ENCODE measurements at regions not wholly inside any gene's neighbourhood (a gene's known extent, or its start where the extent isn't known, plus 50 kb on each side); places are given as distances from the start of the nearest gene placed in this dataset.
"Not testable (repeated sequence)": the region's sequence is repeated elsewhere in the genome, so short reads cannot be mapped to it uniquely, and the experiment has no call there.

- intact Hi-C loops (cut with DNase I); DNase-seq (ENCODE audit: low spot score): not testable (repeated sequence)
Observed at GRCh38 chr5:99534241-99534640, 605.4 kb upstream of the CHD1 start.

DNA sequence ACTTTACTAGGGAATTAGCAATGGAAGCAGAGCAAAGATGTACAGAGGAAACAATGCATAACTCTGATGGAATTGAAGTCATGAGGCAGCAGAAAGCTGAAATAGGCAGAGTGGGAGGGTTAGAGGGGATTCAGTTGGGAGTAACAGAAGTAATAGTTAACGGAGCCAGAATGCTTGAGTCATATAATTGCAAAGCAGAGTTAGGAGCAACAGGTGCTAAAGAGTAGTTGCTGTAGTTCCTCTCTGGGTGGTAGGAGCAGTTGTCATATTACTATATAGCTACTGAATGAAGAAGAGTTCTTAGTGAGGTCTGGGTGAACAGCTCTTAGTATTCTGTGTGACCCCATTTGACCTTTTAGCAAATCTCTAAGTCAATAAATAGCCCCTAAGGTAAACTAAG lies 592.9 kb upstream of the CHD1 start:
- DNase-seq (ENCODE audit: low spot score); intact Hi-C loops (cut with DNase I): not testable (repeated sequence)

GRCh38 chr5:99515864-99516490 lies 587.2 kb upstream of the CHD1 start:
- DNase-seq (ENCODE audit: low spot score); intact Hi-C loops (cut with DNase I): not testable (repeated sequence)

DNA sequence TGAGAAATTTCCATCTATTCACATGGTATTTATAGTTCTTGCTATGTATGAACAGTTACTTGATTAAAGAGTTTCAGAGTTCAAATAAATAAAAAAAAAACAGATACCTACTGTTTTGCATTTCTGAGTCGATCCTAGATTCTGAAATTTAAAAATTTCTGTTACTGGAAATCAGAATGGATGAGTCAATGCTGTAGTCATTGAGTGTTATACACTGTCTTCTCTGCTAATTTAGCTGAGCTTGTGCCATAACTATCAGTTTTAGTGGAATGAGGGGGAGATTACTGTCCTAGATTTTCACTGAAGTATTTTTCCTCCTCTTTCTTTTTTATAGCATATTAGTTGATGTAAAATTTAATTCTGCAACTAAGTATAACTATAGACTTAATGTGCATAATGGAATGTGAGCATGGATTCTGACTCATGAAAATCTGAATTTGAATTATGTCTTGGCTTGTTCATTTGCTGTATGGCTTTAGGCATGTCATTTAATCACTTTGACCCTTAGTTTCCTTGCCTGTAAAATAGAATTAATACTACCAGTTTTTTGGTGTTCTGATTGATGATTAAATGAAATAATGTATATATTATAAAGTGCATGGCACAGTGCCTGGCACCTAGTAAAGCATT lies 581.5 kb upstream of the CHD1 start:
- intact Hi-C loops (cut with DNase I); DNase-seq (ENCODE audit: low spot score): not testable (repeated sequence)

GRCh38 chr5:99509064-99509463 lies 580.3 kb upstream of the CHD1 start:
- DNase-seq (ENCODE audit: low spot score) = not testable (repeated sequence)

DNA sequence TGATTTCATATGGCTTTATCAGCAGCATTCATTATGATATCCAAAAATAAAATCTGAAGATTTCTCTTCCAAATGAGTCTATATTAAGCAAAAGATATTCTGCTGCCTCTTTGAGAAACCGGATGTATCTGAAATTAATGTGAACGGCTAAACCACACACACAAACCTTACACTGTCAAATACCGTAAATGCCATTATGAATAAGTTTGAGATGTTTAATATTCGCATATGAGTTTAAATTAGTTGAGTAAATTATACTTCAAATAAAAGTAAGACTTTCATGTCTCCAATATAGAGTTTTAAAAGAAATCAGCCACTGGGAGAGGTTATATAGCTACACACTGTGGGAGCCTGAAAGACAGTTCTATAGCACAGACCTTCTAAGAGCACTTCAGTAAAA lies 566.6 kb upstream of the CHD1 start:
- DNase-seq (ENCODE audit: low spot score); intact Hi-C loops (cut with DNase I): not testable (repeated sequence)

More at GRCh38 chr5:99509064-99509463, 580.3 kb upstream of the CHD1 start:
- intact Hi-C loops (cut with DNase I) = not testable (repeated sequence)

GRCh38 chr5:99478450-99478849 lies 549.6 kb upstream of the CHD1 start:
- intact Hi-C loops (cut with DNase I); DNase-seq (ENCODE audit: low spot score): not testable (repeated sequence)

DNA sequence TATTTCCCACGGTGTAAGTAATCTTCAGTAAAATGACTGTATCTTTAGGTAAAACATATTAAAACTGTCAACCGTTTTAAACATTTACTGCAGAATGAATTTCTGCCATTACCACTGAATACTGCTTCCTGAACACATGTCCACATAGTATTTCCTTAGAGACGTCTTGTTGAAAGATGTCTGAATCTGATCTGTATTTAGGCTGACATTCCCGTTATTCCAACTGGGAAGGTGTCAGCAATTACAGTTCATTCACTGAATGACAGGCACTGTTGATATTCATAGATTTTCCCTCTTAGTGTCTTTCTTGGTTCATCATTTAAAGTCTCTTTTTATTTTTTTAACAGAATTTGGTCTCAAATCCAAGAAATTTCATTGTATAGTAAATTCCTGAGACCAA lies 544.5 kb upstream of the CHD1 start:
- DNase-seq (ENCODE audit: low spot score); intact Hi-C loops (cut with DNase I): not testable (repeated sequence)

GRCh38 chr5:99471726-99472125 lies 542.9 kb upstream of the CHD1 start:
- intact Hi-C loops (cut with DNase I); DNase-seq (ENCODE audit: low spot score): not testable (repeated sequence)

DNA sequence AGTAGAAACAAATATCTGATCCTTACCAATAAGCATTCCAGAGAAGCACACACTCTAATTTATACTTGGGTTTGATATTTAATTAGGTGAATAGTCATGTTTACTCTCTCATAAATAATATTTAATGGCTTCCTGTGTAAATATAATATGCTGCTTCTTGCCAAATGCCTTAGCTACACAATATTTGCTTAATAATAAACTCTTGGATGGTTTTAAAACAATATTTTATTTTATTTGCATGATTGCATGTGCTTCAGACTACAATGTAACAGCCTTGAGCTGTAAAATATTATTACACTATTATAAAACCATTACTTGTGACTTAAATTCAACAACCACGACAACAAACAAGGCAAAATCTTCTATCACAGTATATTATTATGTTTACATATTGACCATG lies 542.4 kb upstream of the CHD1 start:
- DNase-seq (ENCODE audit: low spot score); intact Hi-C loops (cut with DNase I): not testable (repeated sequence)

DNA sequence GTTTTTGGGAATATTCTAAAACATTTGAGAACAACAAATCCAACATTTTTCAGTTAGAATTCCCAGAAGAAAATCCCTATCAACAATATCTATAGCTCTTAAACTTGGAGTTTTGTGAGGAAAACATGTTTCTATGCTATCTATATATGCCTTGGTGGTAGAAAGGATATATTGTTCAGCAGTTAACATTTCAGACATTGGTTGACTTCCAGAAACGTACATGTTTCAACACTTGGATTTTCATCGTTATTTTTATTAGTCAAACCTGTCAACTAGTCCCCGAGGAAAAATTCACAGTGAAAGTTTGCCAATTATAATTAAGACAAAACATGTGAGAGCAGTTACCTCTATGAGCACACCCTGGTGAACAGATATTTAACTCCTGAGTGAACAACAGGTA lies 541.8 kb upstream of the CHD1 start:
- DNase-seq (ENCODE audit: low spot score); intact Hi-C loops (cut with DNase I): not testable (repeated sequence)

GRCh38 chr5:99460701-99461100 lies 531.9 kb upstream of the CHD1 start:
- intact Hi-C loops (cut with DNase I) = no loop called here
- no peak for DNase-seq (ENCODE audit: low spot score)

DNA sequence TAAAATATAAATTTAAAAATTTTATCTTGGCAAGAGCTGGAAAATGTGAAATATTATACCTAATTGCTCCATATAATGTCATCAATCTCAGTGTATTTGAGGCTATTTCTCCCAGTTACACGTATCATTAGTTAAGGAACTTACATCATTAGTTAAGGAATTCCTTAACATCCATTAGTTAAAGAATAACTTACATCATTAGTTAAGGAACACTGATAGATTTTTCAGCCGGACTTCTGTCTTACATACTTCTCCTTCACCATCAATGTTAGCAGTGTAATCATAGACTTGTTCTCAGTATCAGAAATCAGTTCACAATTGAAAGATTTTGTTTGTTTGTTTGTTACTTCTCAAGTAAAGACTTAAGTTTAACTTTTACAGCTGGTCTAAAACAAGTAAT lies 524.4 kb upstream of the CHD1 start:
- DNase-seq (ENCODE audit: low spot score) = no peak
- intact Hi-C loops (cut with DNase I) = no loop called here

DNA sequence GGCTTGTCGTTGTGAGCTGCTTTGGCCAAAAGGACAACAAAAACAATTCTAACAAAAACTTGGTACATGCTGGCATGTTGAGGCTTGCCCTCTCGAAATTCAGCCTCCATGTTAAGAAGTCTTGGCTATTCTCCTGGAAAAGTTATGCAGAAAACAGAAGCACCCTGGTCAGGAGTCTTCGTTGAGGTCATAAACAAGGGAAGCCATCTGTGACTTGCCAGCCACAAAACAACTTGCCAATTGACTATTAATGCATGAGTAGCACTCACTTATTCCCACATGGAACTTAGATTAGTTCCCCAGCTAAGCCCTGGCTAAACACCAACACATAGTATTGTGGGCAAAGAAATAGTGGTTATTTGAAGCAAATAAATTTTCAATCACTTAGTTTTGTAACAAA lies 521.0 kb upstream of the CHD1 start:
- DNase-seq (ENCODE audit: low spot score) = no peak
- intact Hi-C loops (cut with DNase I) = no loop called here

- DNase-seq (ENCODE audit: low spot score) = no peak
- intact Hi-C loops (cut with DNase I) = no loop called here
Observed at GRCh38 chr5:99445805-99446204, 517.0 kb upstream of the CHD1 start.

- intact Hi-C loops (cut with DNase I) = no loop called here
- DNase-seq (ENCODE audit: low spot score) = no peak
Observed at GRCh38 chr5:99441235-99441634, 512.4 kb upstream of the CHD1 start.

DNA sequence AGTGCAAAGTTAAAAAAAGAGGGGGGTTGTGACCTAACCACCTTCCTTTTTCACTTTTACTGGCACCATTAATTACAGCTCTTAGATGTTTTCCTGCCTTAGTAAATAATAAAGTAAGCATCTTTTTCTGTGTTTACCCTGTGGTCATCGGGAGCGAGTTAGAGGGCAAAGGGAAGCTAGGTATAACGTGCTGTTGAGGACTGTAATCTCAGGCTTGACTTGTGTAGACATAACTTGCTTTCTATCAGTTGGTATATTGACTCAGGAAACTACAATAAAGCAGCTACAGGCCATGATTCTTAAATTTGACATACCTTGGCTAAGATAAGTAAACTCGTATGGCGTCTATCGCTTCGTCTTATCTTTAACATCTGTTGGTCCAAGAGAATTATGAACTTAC lies 509.8 kb upstream of the CHD1 start:
- DNase-seq (ENCODE audit: low spot score) = no peak
- intact Hi-C loops (cut with DNase I) = no loop called here

- intact Hi-C loops (cut with DNase I) = no loop called here
- no peak for DNase-seq (ENCODE audit: low spot score)
Observed at GRCh38 chr5:99437986-99438385, 509.2 kb upstream of the CHD1 start.

DNA sequence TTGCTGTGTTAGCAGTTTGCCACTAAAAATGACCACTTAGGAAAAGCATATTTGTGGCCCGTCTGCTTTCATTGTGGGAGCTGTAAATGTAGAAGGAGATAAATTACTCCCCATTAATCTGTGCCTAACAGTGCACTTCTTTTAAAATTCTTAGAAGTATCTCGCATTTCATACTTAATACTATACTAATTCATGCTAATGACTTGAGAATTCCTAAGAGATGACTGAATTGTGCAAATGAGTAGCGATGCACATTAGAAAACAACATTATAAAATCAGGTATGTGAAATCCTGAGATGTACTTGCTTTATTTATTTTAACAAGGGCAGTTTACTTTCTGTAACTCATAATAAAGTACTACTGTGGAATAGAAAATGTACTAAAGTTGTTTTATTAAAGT lies 494.6 kb upstream of the CHD1 start:
- DNase-seq (ENCODE audit: low spot score); intact Hi-C loops (cut with DNase I): not testable (repeated sequence)

DNA sequence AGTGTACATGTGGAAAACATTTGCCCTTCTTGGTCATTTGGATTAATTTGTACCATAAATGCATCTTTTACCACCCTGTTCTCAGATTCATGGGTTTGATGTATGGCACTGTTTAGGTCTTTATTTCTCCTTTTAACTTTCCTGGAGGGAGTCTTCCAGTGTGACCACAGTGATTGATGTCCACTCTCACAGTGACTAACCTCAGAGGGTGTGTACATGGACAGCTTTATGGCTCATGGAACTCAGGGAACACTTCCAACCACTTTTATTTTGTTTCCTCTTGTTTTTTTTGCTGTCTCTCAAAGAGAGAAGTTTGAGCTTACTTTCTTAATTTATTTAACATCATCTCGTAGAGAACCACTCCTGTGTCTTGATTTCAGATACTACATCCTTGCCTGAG lies 489.8 kb upstream of the CHD1 start:
- intact Hi-C loops (cut with DNase I) = not testable (repeated sequence)

DNA sequence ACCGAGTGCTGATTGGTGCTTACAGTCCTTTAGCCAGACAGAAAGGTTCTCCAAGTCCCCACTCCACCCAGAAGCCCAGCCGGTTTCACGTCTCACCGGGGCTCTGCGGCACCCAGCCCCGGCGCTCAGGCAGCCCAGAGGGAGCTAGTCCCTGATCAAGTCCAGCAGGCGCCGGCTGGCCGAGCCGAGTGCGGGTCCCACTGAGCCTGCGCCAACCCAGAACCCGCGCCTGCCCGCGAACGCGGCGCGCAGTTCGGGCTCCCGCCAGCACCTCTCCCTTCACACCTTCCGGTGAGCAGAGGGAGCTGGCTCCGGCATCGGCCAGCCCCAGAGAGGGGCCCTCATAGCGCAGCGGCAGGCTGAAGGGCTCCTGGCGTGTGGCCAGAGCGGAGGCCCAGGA lies 481.6 kb upstream of the CHD1 start:
- DNase-seq (ENCODE audit: low spot score); intact Hi-C loops (cut with DNase I): not testable (repeated sequence)

More for the DNA sequence above, 489.8 kb upstream of the CHD1 start:
- not testable (repeated sequence) for DNase-seq (ENCODE audit: low spot score)

Data from cardiac septum (tissue), 1 donor.